Suppressor macrophage treated with lipopolysaccharide for 4 hours (primary cell): ENCODE measurements at regions not wholly inside any gene's neighbourhood (a gene's known extent, or its start where the extent isn't known, plus 50 kb on each side); places are given as distances from the start of the nearest gene placed in this dataset.
"Not testable (repeated sequence)": the region's sequence is repeated elsewhere in the genome, so short reads cannot be mapped to it uniquely, and the experiment has no call there.

ENCODE experiments used
- DNase-seq: peaks from one replicate; pipeline ENCODE4 v3.0.0-alpha.2; 2020

- no peak for DNase-seq
Measured at GRCh38 chrX:14347523-14347922, 181.8 kb upstream of the GLRA2 start.

- no peak for DNase-seq
Measured at GRCh38 chrX:14344172-14344940, 185.0 kb upstream of the GLRA2 start.

- no peak for DNase-seq
Measured at GRCh38 chrX:14309431-14309830, 219.9 kb upstream of the GLRA2 start.

GRCh38 chrX:14308976-14309375 lies 220.4 kb upstream of the GLRA2 start:
- DNase-seq: not testable (repeated sequence)

GRCh38 chrX:14303891-14304290 lies 225.4 kb upstream of the GLRA2 start:
- no peak for DNase-seq

- DNase-seq: not testable (repeated sequence)
Measured at GRCh38 chrX:14302561-14302960, 226.8 kb upstream of the GLRA2 start.

- no peak for DNase-seq
Measured at GRCh38 chrX:14300376-14300775, 229.0 kb upstream of the GLRA2 start.

GRCh38 chrX:14295426-14295825 lies 233.9 kb upstream of the GLRA2 start:
- no peak for DNase-seq

- DNase-seq: no peak
Measured at GRCh38 chrX:14291666-14292500, 237.5 kb upstream of the GLRA2 start.

- no peak for DNase-seq
Measured at GRCh38 chrX:14290335-14290734, 239.0 kb upstream of the GLRA2 start.

- no peak for DNase-seq
Measured at GRCh38 chrX:14274691-14275090, 245.0 kb upstream of the GEMIN8 start.

- DNase-seq: no peak
Measured at GRCh38 chrX:14267216-14267615, 237.5 kb upstream of the GEMIN8 start.

- no peak for DNase-seq
Measured at GRCh38 chrX:14266705-14267104, 237.0 kb upstream of the GEMIN8 start.

- DNase-seq: no peak
Measured at GRCh38 chrX:14243823-14244222, 214.1 kb upstream of the GEMIN8 start.

GRCh38 chrX:14235004-14235403 lies 205.3 kb upstream of the GEMIN8 start:
- no peak for DNase-seq

GRCh38 chrX:14232688-14233087 lies 203.0 kb upstream of the GEMIN8 start:
- DNase-seq: no peak

- DNase-seq: no peak
Measured at GRCh38 chrX:14228611-14229010, 198.9 kb upstream of the GEMIN8 start.

GRCh38 chrX:14220386-14220944 lies 190.8 kb upstream of the GEMIN8 start:
- DNase-seq: no peak

GRCh38 chrX:14209034-14209433 lies 179.3 kb upstream of the GEMIN8 start:
- DNase-seq: no peak

- DNase-seq: no peak
Measured at GRCh38 chrX:14194711-14195110, 165.0 kb upstream of the GEMIN8 start.

GRCh38 chrX:14193547-14193946 lies 163.9 kb upstream of the GEMIN8 start:
- no peak for DNase-seq

- DNase-seq: no peak
Measured at GRCh38 chrX:14173873-14174272, 144.2 kb upstream of the GEMIN8 start.

GRCh38 chrX:14164828-14165227 lies 135.1 kb upstream of the GEMIN8 start:
- DNase-seq: no peak

GRCh38 chrX:14125462-14125861 lies 95.8 kb upstream of the GEMIN8 start:
- DNase-seq: no peak
